ENCODE measurements at regions not wholly inside any gene's neighbourhood (a gene's known extent, or its start where the extent isn't known, plus 50 kb on each side); places are given as distances from the start of the nearest gene placed in this dataset.

GRCh38 chr12:92336641-92337040 is 191.0 kb upstream of the BTG1 start:
- Histone ChIP-seq H3K4me3 (no peak overlapping the region), H3K9me3 (no peaks in the 10 kb centered on the region), H3K4me1 (peaks cover 6% of the 10 kb centered on the region), H3K27me3 (ENCODE audit: low read depth) (no peaks in the 10 kb centered on the region), H3K36me3 (no peaks in the 10 kb centered on the region), H3K27ac (no peak overlapping the region)
- no peak for TF ChIP-seq CTCF (IDR thresholded peaks at IDR 0.05)
- no peak for DNase-seq
- intact Hi-C loops (cut with DNase I) = no loop called here
- ATAC-seq = no peak

- no peak for DNase-seq
- Histone ChIP-seq H3K4me1 (peaks cover 6% of the 10 kb centered on the region), H3K27me3 (ENCODE audit: low read depth) (no peaks in the 10 kb centered on the region), H3K4me3 (no peak overlapping the region), H3K36me3 (no peaks in the 10 kb centered on the region), H3K27ac (no peak overlapping the region), H3K9me3 (no peaks in the 10 kb centered on the region)
- intact Hi-C loops (cut with DNase I) = no loop called here
- no peak for TF ChIP-seq CTCF (IDR thresholded peaks at IDR 0.05)
- ATAC-seq = no peak
These were observed 190.2 kb upstream of the BTG1 start for GRCh38 chr12:92335831-92336230.

- intact Hi-C loops (cut with DNase I) = no loop called here
- TF ChIP-seq CTCF (IDR thresholded peaks at IDR 0.05) = no peak
These were observed 188.9 kb upstream of the BTG1 start for GRCh38 chr12:92334552-92334951.

GRCh38 chr12:92332552-92332951 is 186.9 kb upstream of the BTG1 start:
- Histone ChIP-seq H3K27me3 (ENCODE audit: low read depth) (no peaks in the 10 kb centered on the region), H3K27ac (no peak overlapping the region)

More at GRCh38 chr12:92334552-92334951, 188.9 kb upstream of the BTG1 start:
- Histone ChIP-seq H3K27me3 (ENCODE audit: low read depth) (no peaks in the 10 kb centered on the region), H3K27ac (no peak overlapping the region), H3K9me3 (no peaks in the 10 kb centered on the region), H3K4me3 (no peak overlapping the region), H3K36me3 (no peaks in the 10 kb centered on the region), H3K4me1 (peaks cover 6% of the 10 kb centered on the region)
- no peak for ATAC-seq
- DNase-seq = no peak

GRCh38 chr12:92331383-92331782 is 185.7 kb upstream of the BTG1 start:
- Histone ChIP-seq H3K4me1 (peaks cover 6% of the 10 kb centered on the region), H3K27ac (no peak overlapping the region), H3K9me3 (no peaks in the 10 kb centered on the region), H3K36me3 (no peaks in the 10 kb centered on the region), H3K27me3 (ENCODE audit: low read depth) (no peaks in the 10 kb centered on the region), H3K4me3 (no peak overlapping the region)
- DNase-seq = no peak
- no peak for ATAC-seq
- TF ChIP-seq CTCF (IDR thresholded peaks at IDR 0.05) = no peak
- intact Hi-C loops (cut with DNase I) = no loop called here

More at GRCh38 chr12:92332552-92332951, 186.9 kb upstream of the BTG1 start:
- ATAC-seq (no peak), DNase-seq (no peak)
- Histone ChIP-seq H3K9me3 (no peaks in the 10 kb centered on the region), H3K36me3 (no peaks in the 10 kb centered on the region), H3K4me3 (no peak overlapping the region), H3K4me1 (peaks cover 6% of the 10 kb centered on the region)
- TF ChIP-seq CTCF (IDR thresholded peaks at IDR 0.05) = no peak
- intact Hi-C loops (cut with DNase I) = no loop called here

GRCh38 chr12:92330654-92331053 is 185.0 kb upstream of the BTG1 start:
- H3K36me3 ChIP-seq = no peaks in the 10 kb centered on the region
- no peak overlapping the region for H3K27ac ChIP-seq
- no peaks in the 10 kb centered on the region for H3K27me3 ChIP-seq (ENCODE audit: low read depth)
- DNase-seq (no peak), ATAC-seq (no peak)
- peaks cover 1% of the 10 kb centered on the region for H3K4me1 ChIP-seq
- TF ChIP-seq CTCF (IDR thresholded peaks at IDR 0.05) = no peak
- intact Hi-C loops (cut with DNase I) = no loop called here
- H3K4me3 ChIP-seq = no peak overlapping the region
- H3K9me3 ChIP-seq = no peaks in the 10 kb centered on the region

Data from lower lobe of right lung (tissue), 2 donors.